Transverse colon (tissue), 4 donors: ENCODE measurements at regions not wholly inside any gene's neighbourhood (a gene's known extent, or its start where the extent isn't known, plus 50 kb on each side); places are given as distances from the start of the nearest gene placed in this dataset.

Experiments used
- DNase-seq: peaks from one replicate; pipeline ENCODE4 v3.0.0-alpha.2; 2019
- H3K27ac ChIP-seq, 4 donors: fragments of 200-600 bp; sonication (generic); 2 replicates each; pipeline ENCODE4 v1.5.1; 2016 to 2018; ENCODE audit warnings: inconsistent platforms in 4 of 4
- H3K27me3 ChIP-seq: fragments of 200-600 bp; sonication (generic); 2 replicates; pipeline ENCODE4 v1.5.1; 2017; ENCODE audit warnings: inconsistent platforms
- H3K36me3 ChIP-seq, 4 donors: fragments of 200-600 bp; sonication (generic); 2 replicates each; pipeline ENCODE4 v1.5.1; 2017 to 2019; ENCODE audit warnings: inconsistent platforms in 4 of 4
- H3K4me1 ChIP-seq, 4 donors: fragments of 200-600 bp; sonication (generic); 2 replicates each; pipeline ENCODE4 v1.5.1; 2017 to 2020; ENCODE audit warnings: inconsistent platforms in 4 of 4
- H3K4me3 ChIP-seq, 4 donors: fragments of 200-600 bp; sonication (generic); 1 replicate in 1 of 4; 2 replicates in 3 of 4; pipeline versions ENCODE4 v1.5.1 to v1.6.1; 2017 to 2019; ENCODE audit warnings: inconsistent platforms in 4 of 4
- H3K9me3 ChIP-seq, 2 donors: fragments of 200-600 bp; sonication (generic); 2 replicates each; pipeline ENCODE4 v1.5.1; 2017 to 2019; ENCODE audit warnings: inconsistent platforms in 2 of 2
- EP300 ChIP-seq: sonication (generic); formaldehyde crosslinking; IDR thresholded peaks from one replicate; pipeline ENCODE4 v1.6.1; 2017; ENCODE audit warnings: antibody characterized with exemption, low read depth
- POLR2A ChIP-seq: fragments of 450-650 bp; IDR thresholded peaks from one replicate; pipeline ENCODE4 v1.6.1; 2016; ENCODE audit warnings: antibody characterized with exemption, mild to moderate bottlenecking, moderate library complexity
- POLR2AphosphoS5 ChIP-seq, 3 donors: sonication (generic); formaldehyde crosslinking; IDR thresholded peaks; one replicate each; pipeline ENCODE4 v1.6.1; 2016; ENCODE audit warnings: antibody characterized with exemption in 3 of 3
- WGBS, 2 donors: methylation state at CpG; one replicate each; pipeline ENCODE4 v1.1.5; 2018; ENCODE audit warnings: low coverage in 1 of 2; 5-methylcytosine and 5-hydroxymethylcytosine counted together
- in situ Hi-C, 4 donors: fragments of 200-750 bp; cut with MboI; loops; one replicate each; pipeline versions ENCODE4 v1.15.0 to v1.15.1; 2017; ENCODE audit warnings: low sequenced_read_pairs in 3 of 4, low pct_ligation_motif_present in 1 of 4, low pct_unique_long_range_greater_than_20kb in 1 of 4
- intact Hi-C: fragments of 100-400 bp; cut with DNase I; formaldehyde crosslinking; loops from one replicate; pipeline ENCODE4 v1.15.1; 2023; ENCODE audit warnings: low total_unique reads
- TF ChIP-seq, protein P1 (sequence below), 5 experiments: fragments of 200-600 bp in 3 of 5; fragments of 450-650 bp in 2 of 5; sonication (generic) in 3 of 5; IDR thresholded peaks; 1 replicate in 2 of 5; 2 replicates in 3 of 5; pipeline ENCODE4 v1.5.1; 2016 to 2017; ENCODE audit warnings: antibody characterized with exemption in 5 of 5, inconsistent platforms in 3 of 5, mild to moderate bottlenecking in 2 of 5, moderate library complexity in 1 of 5

DNA sequence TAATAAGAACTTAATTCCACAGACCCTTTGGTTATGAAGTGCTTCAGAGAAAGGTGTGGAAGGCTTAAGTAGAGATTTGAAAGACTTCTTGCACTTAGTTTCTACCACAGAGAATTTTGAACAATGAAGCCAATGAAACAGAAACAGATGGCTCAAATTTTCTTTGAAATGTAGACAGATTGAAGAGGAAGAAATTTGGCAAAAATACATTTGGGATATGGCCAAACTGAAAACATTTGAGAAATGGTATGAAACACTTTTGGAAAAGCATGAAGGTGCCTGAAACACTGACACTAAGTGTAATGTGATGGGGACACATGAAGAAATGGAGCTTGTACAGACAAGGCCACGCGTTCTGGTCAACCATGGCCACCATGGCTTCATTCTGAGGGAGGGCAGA is 272.4 kb upstream of the EXOC2 start:
- no peak for DNase-seq
- Histone ChIP-seq H3K4me1 (no peaks in the 10 kb centered on the region), H3K27me3 (no peaks in the 10 kb centered on the region), H3K9me3 (no peaks in the 10 kb centered on the region), H3K4me3 (no peak overlapping the region), H3K27ac (no peak overlapping the region), H3K36me3 (no peaks in the 10 kb centered on the region)
- in situ Hi-C loops: no loop called here
- WGBS, 2 donors: 98% methylated on average over 2 of the region's 2 CpGs; no CpG with 5 or more reads in 1 of the 2 donors
- intact Hi-C loops: no loop called here
- TF ChIP-seq, protein P1, sequence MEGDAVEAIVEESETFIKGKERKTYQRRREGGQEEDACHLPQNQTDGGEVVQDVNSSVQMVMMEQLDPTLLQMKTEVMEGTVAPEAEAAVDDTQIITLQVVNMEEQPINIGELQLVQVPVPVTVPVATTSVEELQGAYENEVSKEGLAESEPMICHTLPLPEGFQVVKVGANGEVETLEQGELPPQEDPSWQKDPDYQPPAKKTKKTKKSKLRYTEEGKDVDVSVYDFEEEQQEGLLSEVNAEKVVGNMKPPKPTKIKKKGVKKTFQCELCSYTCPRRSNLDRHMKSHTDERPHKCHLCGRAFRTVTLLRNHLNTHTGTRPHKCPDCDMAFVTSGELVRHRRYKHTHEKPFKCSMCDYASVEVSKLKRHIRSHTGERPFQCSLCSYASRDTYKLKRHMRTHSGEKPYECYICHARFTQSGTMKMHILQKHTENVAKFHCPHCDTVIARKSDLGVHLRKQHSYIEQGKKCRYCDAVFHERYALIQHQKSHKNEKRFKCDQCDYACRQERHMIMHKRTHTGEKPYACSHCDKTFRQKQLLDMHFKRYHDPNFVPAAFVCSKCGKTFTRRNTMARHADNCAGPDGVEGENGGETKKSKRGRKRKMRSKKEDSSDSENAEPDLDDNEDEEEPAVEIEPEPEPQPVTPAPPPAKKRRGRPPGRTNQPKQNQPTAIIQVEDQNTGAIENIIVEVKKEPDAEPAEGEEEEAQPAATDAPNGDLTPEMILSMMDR (IDR thresholded peaks at IDR 0.05): no peak
- TF ChIP-seq EP300 (no peak), POLR2AphosphoS5 (IDR thresholded peaks at IDR 0.05) (no peak), POLR2A (no peak)

DNA sequence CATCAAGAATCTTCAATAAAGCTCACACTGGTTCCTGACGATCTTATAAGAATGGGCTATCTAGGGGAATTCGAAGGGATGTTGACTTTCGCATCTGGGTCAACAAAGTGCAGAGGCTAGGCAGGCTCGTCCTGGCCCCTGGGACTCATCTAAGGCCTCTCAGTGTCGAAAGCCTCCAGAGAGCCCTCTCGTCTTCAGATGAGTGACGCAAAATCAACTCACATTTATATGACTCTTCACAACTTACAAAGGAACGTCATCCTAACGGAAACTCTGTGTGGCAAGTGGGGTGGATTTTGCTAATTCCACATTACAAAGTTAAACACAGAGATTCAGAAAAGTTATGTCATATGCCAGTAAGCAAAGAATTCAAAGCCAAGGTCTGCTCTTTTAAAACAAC is 270.5 kb upstream of the EXOC2 start:
- H3K27me3 ChIP-seq: no peaks in the 10 kb centered on the region
- in situ Hi-C loops (no loop called here), intact Hi-C loops (no loop called here)
- H3K4me3 ChIP-seq: no peak overlapping the region
- no peak overlapping the region for H3K27ac ChIP-seq
- H3K36me3 ChIP-seq: no peaks in the 10 kb centered on the region
- no peak for TF ChIP-seq EP300
- no peak for TF ChIP-seq POLR2A
- no peak for TF ChIP-seq POLR2AphosphoS5 (IDR thresholded peaks at IDR 0.05)
- TF ChIP-seq, protein P1 (IDR thresholded peaks at IDR 0.05): no peak
- no peaks in the 10 kb centered on the region for H3K9me3 ChIP-seq
- no peaks in the 10 kb centered on the region for H3K4me1 ChIP-seq
- DNase-seq: no peak
- WGBS, 2 donors: 72 to 90% methylated on average over 2 to 9 of the region's 9 CpGs

DNA sequence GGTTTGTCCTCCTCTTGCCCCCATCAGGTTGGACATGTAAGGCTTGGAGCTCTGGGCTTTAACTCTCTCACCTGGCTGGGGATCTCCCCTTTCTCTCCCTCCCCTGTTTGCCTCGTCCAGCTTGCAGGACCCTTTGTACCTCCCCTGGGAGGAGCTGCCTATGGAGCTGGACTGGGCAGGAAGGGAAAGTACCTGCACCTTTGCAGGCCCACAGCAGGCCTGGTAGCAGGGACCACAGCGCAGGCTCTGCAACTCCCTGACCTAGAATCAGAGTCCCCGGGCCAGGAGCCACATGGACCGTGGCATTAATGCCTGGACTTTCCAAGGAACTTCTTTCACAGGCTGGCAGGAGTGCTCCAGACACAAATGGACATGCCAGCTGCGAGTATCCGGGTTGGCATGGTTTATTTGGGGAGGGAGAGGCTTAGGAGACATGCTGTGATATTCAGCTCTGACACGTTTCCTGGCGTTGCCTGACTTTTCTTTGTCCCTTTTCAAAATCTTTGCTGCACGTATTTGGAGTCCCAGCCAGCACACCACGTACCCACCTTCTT is 268.5 kb upstream of the EXOC2 start:
- in situ Hi-C loops (no loop called here), intact Hi-C loops (no loop called here)
- Histone ChIP-seq H3K27me3 (no peaks in the 10 kb centered on the region), H3K36me3 (no peaks in the 10 kb centered on the region), H3K4me3 (no peak overlapping the region), H3K27ac (no peak overlapping the region), H3K4me1 (no peaks in the 10 kb centered on the region), H3K9me3 (no peaks in the 10 kb centered on the region)
- 72 to 80% methylated on average over 9 to 10 of the region's 10 CpGs for WGBS, 2 donors
- DNase-seq: no peak
- TF ChIP-seq POLR2AphosphoS5 (IDR thresholded peaks at IDR 0.05) (no peak), EP300 (no peak), POLR2A (no peak)
- TF ChIP-seq, protein P1 (IDR thresholded peaks at IDR 0.05): no peak

DNA sequence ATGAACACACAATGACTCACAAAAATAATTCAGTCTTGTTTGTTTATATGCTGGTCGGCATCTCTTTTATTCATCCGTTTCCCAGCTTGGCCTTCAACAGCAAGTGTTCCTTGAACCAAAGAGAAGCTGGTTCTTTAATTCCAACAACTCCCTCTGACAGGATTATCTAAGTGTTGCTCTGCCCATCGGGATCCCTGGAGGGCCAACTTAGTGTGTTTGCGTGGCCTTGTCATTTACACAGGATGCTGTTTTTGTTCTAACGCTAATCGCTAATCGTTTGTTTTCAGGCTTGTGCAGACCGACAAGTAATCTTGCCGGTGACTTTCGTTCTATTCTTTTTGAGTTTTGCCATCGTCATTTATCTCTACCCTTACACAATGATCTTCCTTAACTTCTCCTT is 267.4 kb upstream of the EXOC2 start:
- WGBS, 2 donors: 80 to 83% methylated on average over 11 of the region's 11 CpGs
- intact Hi-C loops: no loop called here
- no peak for TF ChIP-seq POLR2A
- no peak for TF ChIP-seq POLR2AphosphoS5 (IDR thresholded peaks at IDR 0.05)
- TF ChIP-seq, protein P1 (IDR thresholded peaks at IDR 0.05): no peak
- TF ChIP-seq EP300: no peak
- Histone ChIP-seq H3K27ac (no peak overlapping the region), H3K9me3 (no peaks in the 10 kb centered on the region), H3K4me1 (no peaks in the 10 kb centered on the region), H3K27me3 (no peaks in the 10 kb centered on the region), H3K36me3 (no peaks in the 10 kb centered on the region), H3K4me3 (no peak overlapping the region)
- DNase-seq: no peak
- in situ Hi-C loops: no loop called here
